IMR-90 (cell line): ENCODE measurements at regions not wholly inside any gene's neighbourhood (a gene's known extent, or its start where the extent isn't known, plus 50 kb on each side); places are given as distances from the start of the nearest gene placed in this dataset.

ENCODE experiments used
- ATAC-seq: fragments of 200-7000 bp; cut with Tn5 transposase; 2 replicates; pipeline ENCODE4 v1.9.1; 2020; ENCODE audit warnings: low read depth, mild to moderate bottlenecking, moderate library complexity
- BruUV-seq: library from RNA; stranded (reverse); fragments of 400-500 nt; replicated peaks from 2 replicates; lab custom pipeline; 2021; lab: Mats Ljungman, UMichigan
- CTCF ChIA-PET: fragments of 300-600 bp; formaldehyde crosslinking; extraction: SDS; loops from one replicate; lab custom pipeline; 2021; ENCODE audit warnings: antibody characterized with exemption; lab: Yijun Ruan, JAX
- POLR2A ChIA-PET: fragments of 300-600 bp; sonication (Branson Sonifier 250); formaldehyde crosslinking; loops from one replicate; lab custom pipeline; 2022; ENCODE audit warnings: antibody characterized with exemption; ENCODE audit not compliant: unreplicated experiment; lab: Charles Lee
- DNase-seq: peaks from one replicate; pipeline ENCODE4 v3.0.0; 2013
- H2AFZ ChIP-seq: replicated peaks from 2 replicates; pipeline ENCODE3; 2013; ENCODE audit warnings: low read length, mild to moderate bottlenecking; ENCODE audit not compliant: poor library complexity
- H2AK5ac ChIP-seq: 2 replicates; pipeline ENCODE4 v1.6.1; 2013; ENCODE audit warnings: low read depth, low read length, inconsistent platforms
- H2AK9ac ChIP-seq: replicated peaks from 2 replicates; pipeline ENCODE3; 2013; ENCODE audit warnings: mild to moderate bottlenecking, low read depth, low read length, moderate library complexity; ENCODE audit not compliant: poor library complexity
- H2BK120ac ChIP-seq: 2 replicates; pipeline ENCODE4 v1.6.1; 2013; ENCODE audit warnings: low read depth, low read length, inconsistent platforms
- H2BK15ac ChIP-seq: 3 replicates; pipeline ENCODE4 v1.6.1; 2013; ENCODE audit warnings: low read depth, low read length, inconsistent platforms
- H2BK20ac ChIP-seq: 2 replicates; pipeline ENCODE4 v1.6.1; 2013; ENCODE audit warnings: low read depth, mild to moderate bottlenecking, inconsistent platforms, low read length, moderate library complexity
- H2BK5ac ChIP-seq: 2 replicates; pipeline ENCODE4 v1.6.1; 2013; ENCODE audit warnings: mild to moderate bottlenecking, low read depth, low read length, inconsistent platforms; ENCODE audit not compliant: poor library complexity, severe bottlenecking
- H3K14ac ChIP-seq: replicated peaks from 2 replicates; pipeline ENCODE4 v1.6.1; 2013; ENCODE audit warnings: low read depth, low read length, inconsistent platforms
- H3K18ac ChIP-seq: 2 replicates; pipeline ENCODE4 v1.6.1; 2013; ENCODE audit warnings: low read depth, low read length, control low read depth
- H3K23ac ChIP-seq: 2 replicates; pipeline ENCODE4 v1.6.1; 2013; ENCODE audit warnings: low read depth, low read length, inconsistent platforms
- H3K27ac ChIP-seq: 2 replicates; pipeline ENCODE4 v1.5.1; 2013; ENCODE audit warnings: mild to moderate bottlenecking, control low read depth, low read length; ENCODE audit not compliant: insufficient read depth
- H3K27me3 ChIP-seq: 2 replicates; pipeline ENCODE4 v1.6.1; 2013; ENCODE audit warnings: low read length; ENCODE audit not compliant: control insufficient read depth, insufficient read depth
- H3K36me3 ChIP-seq: 2 replicates; pipeline ENCODE4 v1.6.1; 2013; ENCODE audit warnings: low read length, mixed read lengths; ENCODE audit not compliant: control insufficient read depth, insufficient read depth
- H3K4ac ChIP-seq: 2 replicates; pipeline ENCODE4 v1.6.1; 2013; ENCODE audit warnings: low read depth, low read length, inconsistent platforms
- H3K4me1 ChIP-seq: 2 replicates; pipeline ENCODE4 v1.6.1; 2013; ENCODE audit warnings: low read length, mixed read lengths; ENCODE audit not compliant: control insufficient read depth, insufficient read depth
- H3K4me2 ChIP-seq: 2 replicates; pipeline ENCODE4 v1.6.1; 2013; ENCODE audit warnings: low read depth, mild to moderate bottlenecking, control low read depth, low read length, moderate library complexity
- H3K4me3 ChIP-seq: 2 replicates; pipeline ENCODE4 v1.5.1; 2013; ENCODE audit warnings: low read depth, mild to moderate bottlenecking, control low read depth, low read length, moderate library complexity; ENCODE audit not compliant: insufficient read depth
- H3K56ac ChIP-seq: 2 replicates; pipeline ENCODE4 v1.6.1; 2013; ENCODE audit warnings: low read length, inconsistent platforms; ENCODE audit not compliant: insufficient read depth; ENCODE audit errors: extremely low read depth
- H3K79me1 ChIP-seq, 2 experiments: 2 replicates each; pipeline ENCODE4 v1.6.1; 2013; ENCODE audit warnings: low read length in 2 of 2, inconsistent platforms in 1 of 2, low read depth in 1 of 2
- H3K9ac ChIP-seq: 2 replicates; pipeline ENCODE4 v1.6.1; 2013; ENCODE audit warnings: low read depth, low read length, control low read depth
- H3K9me1 ChIP-seq: 2 replicates; pipeline ENCODE4 v1.6.1; 2013; ENCODE audit warnings: low read length, inconsistent platforms; ENCODE audit not compliant: insufficient read depth
- H3K9me3 ChIP-seq: 2 replicates; pipeline ENCODE4 v1.6.1; 2013; ENCODE audit warnings: low read length; ENCODE audit not compliant: control insufficient read depth, insufficient read depth
- H4K20me1 ChIP-seq: 2 replicates; pipeline ENCODE4 v1.6.1; 2013; ENCODE audit warnings: low read length, inconsistent platforms; ENCODE audit not compliant: insufficient read depth
- H4K5ac ChIP-seq: 2 replicates; pipeline ENCODE4 v1.6.1; 2013; ENCODE audit warnings: mild to moderate bottlenecking, low read depth, low read length, control low read depth
- H4K8ac ChIP-seq, 2 experiments: 2 replicates each; pipeline ENCODE4 v1.6.1; 2013; ENCODE audit warnings: low read depth in 2 of 2, low read length in 2 of 2, control low read depth in 1 of 2, inconsistent platforms in 1 of 2
- H4K91ac ChIP-seq: 2 replicates; pipeline ENCODE4 v1.6.1; 2013; ENCODE audit warnings: low read depth, low read length, inconsistent platforms; ENCODE audit not compliant: insufficient read depth
- CEBPB ChIP-seq: IDR thresholded peaks from 2 replicates; pipeline ENCODE4 v1.6.1; 2012; ENCODE audit warnings: low read depth, low read length, improper control_type of control experiment
- CHD1 ChIP-seq: IDR thresholded peaks from 2 replicates; pipeline ENCODE4 v1.6.1; 2012; ENCODE audit warnings: low read depth, low read length, improper control_type of control experiment
- ELK1 ChIP-seq: fragments of 150-350 bp; IDR thresholded peaks from 2 replicates; pipeline ENCODE4 v1.6.1; 2016; ENCODE audit warnings: low read depth, mild to moderate bottlenecking, low read length, moderate library complexity, borderline replicate concordance
- FOS ChIP-seq: fragments of 150-350 bp; IDR thresholded peaks from 2 replicates; pipeline ENCODE4 v1.6.1; 2016; ENCODE audit warnings: low read depth, low read length
- MAZ ChIP-seq: IDR thresholded peaks from 2 replicates; pipeline ENCODE4 v1.6.1; 2012; ENCODE audit warnings: low read depth, mild to moderate bottlenecking, low read length, improper control_type of control experiment, moderate library complexity, borderline replicate concordance
- NFE2L2 ChIP-seq: fragments of 150-350 bp; IDR thresholded peaks from 2 replicates; pipeline ENCODE4 v1.6.1; 2016; ENCODE audit warnings: low read depth, mild to moderate bottlenecking, low read length
- POLR2A ChIP-seq: IDR thresholded peaks from 2 replicates; pipeline ENCODE4 v1.6.1; 2012; ENCODE audit warnings: mild to moderate bottlenecking, low read depth, low read length
- RCOR1 ChIP-seq: IDR thresholded peaks from 2 replicates; pipeline ENCODE4 v1.6.1; 2012; ENCODE audit warnings: mild to moderate bottlenecking, low read length, improper control_type of control experiment; ENCODE audit not compliant: insufficient replicate concordance
- RFX5 ChIP-seq: IDR thresholded peaks from 2 replicates; pipeline ENCODE4 v1.8.0; 2012; ENCODE audit warnings: low read depth, mild to moderate bottlenecking, low read length, moderate library complexity
- USF2 ChIP-seq: fragments of 150-350 bp; IDR thresholded peaks from 2 replicates; pipeline ENCODE4 v1.6.1; 2017; ENCODE audit warnings: mild to moderate bottlenecking, antibody characterized with exemption, low read length, low read depth
- dilution Hi-C: fragments of 300-500 bp; cut with HindIII; formaldehyde crosslinking; loops from one replicate; pipeline ENCODE4 v1.14.3; 2018; ENCODE audit warnings: low sequenced_read_pairs; ENCODE audit not compliant: unreplicated experiment
- in situ Hi-C: fragments of 300-500 bp; cut with MboI; formaldehyde crosslinking; loops from 3 replicates; pipeline ENCODE4 v1.14.3; 2019; ENCODE audit warnings: low sequenced_read_pairs, inconsistent platforms, mixed read lengths
- intact Hi-C: fragments of 100-400 bp; cut with micrococcal nuclease; formaldehyde crosslinking; loops from 2 replicates; pipeline ENCODE4 v1.10.0; 2022

GRCh38 chr4:165630671-165631070, 242.4 kb upstream of the TLL1 start:
- BruUV-seq: no TSS peak

More at GRCh38 chr4:165630671-165631070, 242.4 kb upstream of the TLL1 start:
- Histone ChIP-seq H3K9me1 (no peaks in the 10 kb centered on the region), H3K79me1 (no peaks in the 10 kb centered on the region), H3K4ac (no peak overlapping the region), H4K5ac (no peak overlapping the region), H3K18ac (no peak overlapping the region), H2BK20ac (no peak overlapping the region), H2AK5ac (no peak overlapping the region), H3K56ac (no peak overlapping the region), H3K4me2 (no peak overlapping the region), H3K27me3 (no peaks in the 10 kb centered on the region), H3K14ac (no peak overlapping the region), H2AK9ac (no peak overlapping the region), H2BK5ac (no peak overlapping the region), H3K4me3 (no peak overlapping the region), H3K4me1 (no peaks in the 10 kb centered on the region), H3K36me3 (no peaks in the 10 kb centered on the region), H4K8ac (no peak overlapping the region), H3K9me3 (peaks cover 10% of the 10 kb centered on the region), H4K20me1 (no peaks in the 10 kb centered on the region), H2BK120ac (no peak overlapping the region), H3K9ac (no peak overlapping the region), H2BK15ac (no peak overlapping the region), H3K27ac (no peak overlapping the region), H2AFZ (no peak overlapping the region), H4K91ac (no peak overlapping the region), H3K23ac (no peak overlapping the region)
- ATAC-seq: no peak
- in situ Hi-C loops: no loop called here
- no peak for TF ChIP-seq RFX5
- no peak for TF ChIP-seq CEBPB
- TF ChIP-seq POLR2A: no peak
- no peak for TF ChIP-seq FOS
- no peak for TF ChIP-seq ELK1
- no peak for TF ChIP-seq RCOR1
- TF ChIP-seq USF2: no peak
- TF ChIP-seq CHD1: no peak
- no peak for TF ChIP-seq MAZ
- no peak for TF ChIP-seq NFE2L2
- POLR2A ChIA-PET: no interaction called here
- CTCF ChIA-PET: interaction anchor here (0.5 kb wide), 1 partner anchor 334 kb away, joined by 3 read pairs; no protein-coding TSS in a partner anchor
- dilution Hi-C loops: no loop called here
- no peak for DNase-seq
- intact Hi-C loops: no loop called here
